ENCODE measurements at regions not wholly inside any gene's neighbourhood (a gene's known extent, or its start where the extent isn't known, plus 50 kb on each side); places are given as distances from the start of the nearest gene placed in this dataset.
A peak's percentile ranks its signal among the peaks of the same experiment; 100 is the strongest.

DNA sequence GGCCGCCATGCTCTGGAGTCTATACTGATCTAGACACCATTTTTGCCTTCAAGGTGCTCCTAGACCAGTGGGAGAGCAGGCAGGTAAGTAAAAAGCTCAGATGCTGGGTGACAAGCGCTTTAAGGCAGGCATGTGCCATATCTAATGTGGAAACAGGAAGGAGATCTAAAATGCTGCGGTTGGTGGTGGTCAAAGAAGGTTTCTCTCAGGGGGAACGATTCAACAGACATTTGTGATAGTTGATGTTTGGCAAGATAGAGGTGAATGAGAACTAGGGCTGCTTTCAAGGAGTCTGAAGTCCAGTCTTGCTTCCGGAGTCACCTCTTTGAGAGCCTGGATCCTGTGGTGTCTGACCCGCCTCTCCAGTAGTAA, 146.2 kb upstream of the KLF4 start:
- no peaks in the 10 kb centered on the region for H3K9me3 ChIP-seq (ENCODE audit: control insufficient read depth, insufficient read depth, low read length)
- no peak overlapping the region for H3K9ac ChIP-seq (ENCODE audit: low read depth, low read length)
- no peaks in the 10 kb centered on the region for H3K36me3 ChIP-seq (ENCODE audit: control insufficient read depth, insufficient read depth, low read length)
- no peak overlapping the region for H3K4me3 ChIP-seq (ENCODE audit: low read depth, low read length)
- peaks cover 45% of the 10 kb centered on the region for H3K4me1 ChIP-seq (ENCODE audit: control insufficient read depth, insufficient read depth, low read length)
- peaks cover 19% of the 10 kb centered on the region for H3K27me3 ChIP-seq (ENCODE audit: control insufficient read depth, insufficient read depth, low read length)
- no peak overlapping the region for H3K27ac ChIP-seq (ENCODE audit: low read depth, low read length)

DNA sequence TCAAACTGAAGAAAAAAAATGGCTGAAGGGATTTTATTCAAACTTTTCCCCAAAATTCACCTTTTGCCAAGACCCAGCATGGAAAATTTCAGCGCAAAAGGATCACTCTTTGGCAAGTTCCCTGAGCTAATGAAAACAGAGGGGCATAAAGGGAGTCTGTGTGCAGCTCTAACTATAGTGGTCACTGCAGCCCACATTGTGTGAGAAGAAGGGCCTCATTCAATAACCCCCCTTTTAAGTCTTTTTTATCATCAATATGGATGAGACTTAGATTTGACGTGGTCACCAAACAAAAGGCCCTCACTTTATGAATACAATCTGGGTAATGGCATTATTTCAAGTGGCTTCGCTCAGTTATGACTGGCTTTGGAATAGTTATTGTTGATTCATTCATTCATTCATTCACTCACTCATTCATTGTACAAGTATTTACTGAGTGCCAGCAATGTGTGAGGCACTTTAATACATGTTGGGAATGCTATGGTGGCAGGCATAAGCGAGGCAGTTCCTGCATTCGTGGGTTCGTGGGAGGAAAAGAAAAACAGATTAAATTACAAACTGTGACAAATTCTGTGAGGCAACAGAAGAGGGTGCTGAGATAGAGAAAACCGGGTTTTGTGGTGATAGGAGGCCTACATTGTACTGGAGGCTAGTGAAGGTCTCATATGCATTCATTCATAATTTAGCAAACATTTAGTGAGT, 145.7 kb upstream of the KLF4 start:
- H3K36me3 ChIP-seq (ENCODE audit: control insufficient read depth, insufficient read depth, low read length), result no peaks in the 10 kb centered on the region
- no peak overlapping the region for H3K27ac ChIP-seq (ENCODE audit: low read depth, low read length)
- H3K4me3 ChIP-seq (ENCODE audit: low read depth, low read length), result no peak overlapping the region
- H3K9ac ChIP-seq (ENCODE audit: low read depth, low read length), result no peak overlapping the region
- H3K4me1 ChIP-seq (ENCODE audit: control insufficient read depth, insufficient read depth, low read length), result peaks cover 45% of the 10 kb centered on the region
- H3K27me3 ChIP-seq (ENCODE audit: control insufficient read depth, insufficient read depth, low read length), result peaks cover 19% of the 10 kb centered on the region
- no peaks in the 10 kb centered on the region for H3K9me3 ChIP-seq (ENCODE audit: control insufficient read depth, insufficient read depth, low read length)

GRCh38 chr9:107633406-107633805, 143.8 kb upstream of the KLF4 start:
- Histone ChIP-seq H3K9me3 (ENCODE audit: control insufficient read depth, insufficient read depth, low read length) (no peaks in the 10 kb centered on the region), H3K36me3 (ENCODE audit: control insufficient read depth, insufficient read depth, low read length) (no peaks in the 10 kb centered on the region), H3K4me1 (ENCODE audit: control insufficient read depth, insufficient read depth, low read length) (peaks cover 38% of the 10 kb centered on the region), H3K9ac (ENCODE audit: low read depth, low read length) (no peak overlapping the region), H3K4me3 (ENCODE audit: low read depth, low read length) (no peak overlapping the region), H3K27ac (ENCODE audit: low read depth, low read length) (peak overlapping the region; percentile 21), H3K27me3 (ENCODE audit: control insufficient read depth, insufficient read depth, low read length) (peaks cover 9% of the 10 kb centered on the region; the same call in 1 of the 2 replicates)

DNA sequence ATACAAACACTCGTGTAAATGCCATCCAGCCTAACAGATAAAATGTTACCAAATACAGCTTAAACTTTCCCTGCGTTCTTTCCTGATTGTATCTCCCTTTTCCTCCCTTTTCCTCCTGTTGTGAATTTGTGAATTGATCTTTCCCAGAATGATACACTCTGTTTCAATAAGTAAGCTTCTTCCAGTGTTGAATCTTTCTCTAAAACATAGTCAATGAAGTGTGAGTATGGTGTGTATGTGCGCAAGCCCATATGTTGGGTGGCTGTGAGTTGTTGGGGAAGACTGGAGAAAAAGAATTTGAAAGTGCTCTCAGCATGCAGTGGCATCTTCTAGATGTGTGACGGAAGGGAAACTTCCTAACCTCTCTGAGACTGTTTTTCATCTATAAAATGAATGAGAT, 143.1 kb upstream of the KLF4 start:
- Histone ChIP-seq H3K4me1 (ENCODE audit: control insufficient read depth, insufficient read depth, low read length) (peaks cover 37% of the 10 kb centered on the region), H3K9ac (ENCODE audit: low read depth, low read length) (no peak overlapping the region), H3K27ac (ENCODE audit: low read depth, low read length) (no peak overlapping the region), H3K27me3 (ENCODE audit: control insufficient read depth, insufficient read depth, low read length) (peaks cover 9% of the 10 kb centered on the region; the same call in 1 of the 2 replicates), H3K9me3 (ENCODE audit: control insufficient read depth, insufficient read depth, low read length) (no peaks in the 10 kb centered on the region), H3K4me3 (ENCODE audit: low read depth, low read length) (no peak overlapping the region), H3K36me3 (ENCODE audit: control insufficient read depth, insufficient read depth, low read length) (no peaks in the 10 kb centered on the region)

DNA sequence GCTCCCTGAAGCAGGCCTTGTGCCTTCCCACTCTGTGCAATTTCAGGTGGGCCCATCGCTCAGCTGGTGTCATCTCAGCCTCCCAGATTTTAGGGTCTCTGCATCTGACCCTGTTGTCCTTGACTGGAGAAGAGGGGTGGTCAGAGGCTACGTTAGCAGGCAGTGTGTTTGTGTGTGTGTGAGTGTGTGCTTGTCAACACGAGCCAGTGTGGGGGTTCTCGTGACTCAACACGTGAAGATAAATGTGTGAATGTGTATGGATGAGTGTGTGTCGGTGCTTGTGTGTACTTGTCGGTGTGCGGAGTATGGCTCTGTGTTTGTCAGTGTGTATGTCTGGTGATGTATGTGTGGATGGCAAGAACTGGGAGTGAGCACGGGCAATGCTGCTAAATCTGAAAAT, 142.6 kb upstream of the KLF4 start:
- no peaks in the 10 kb centered on the region for H3K36me3 ChIP-seq (ENCODE audit: control insufficient read depth, insufficient read depth, low read length)
- peaks cover 7% of the 10 kb centered on the region; the same call in 1 of the 2 replicates for H3K27me3 ChIP-seq (ENCODE audit: control insufficient read depth, insufficient read depth, low read length)
- H3K4me1 ChIP-seq (ENCODE audit: control insufficient read depth, insufficient read depth, low read length), result peaks cover 33% of the 10 kb centered on the region
- no peak overlapping the region for H3K9ac ChIP-seq (ENCODE audit: low read depth, low read length)
- no peak overlapping the region for H3K27ac ChIP-seq (ENCODE audit: low read depth, low read length)
- H3K9me3 ChIP-seq (ENCODE audit: control insufficient read depth, insufficient read depth, low read length), result no peaks in the 10 kb centered on the region
- H3K4me3 ChIP-seq (ENCODE audit: low read depth, low read length), result no peak overlapping the region

DNA sequence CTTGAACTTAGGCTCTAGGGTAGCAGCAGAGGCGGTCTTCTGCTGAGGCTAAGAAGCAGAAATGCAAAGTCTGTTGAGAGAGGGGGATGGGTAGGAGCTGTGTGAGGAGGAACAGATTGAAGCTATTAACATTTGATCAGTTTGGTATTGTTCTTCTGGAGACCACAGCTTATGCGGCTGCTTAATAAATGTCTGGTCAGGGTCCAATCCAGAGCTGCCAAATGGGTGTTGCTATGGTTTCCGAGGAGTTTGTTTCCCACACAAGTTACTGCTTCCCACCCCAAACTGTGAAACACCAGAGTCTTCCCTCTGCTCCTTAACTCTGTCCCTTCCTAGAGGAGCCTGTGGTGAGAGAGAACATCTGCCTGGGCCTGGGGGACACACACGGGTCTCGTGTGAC, 142.2 kb upstream of the KLF4 start:
- Histone ChIP-seq H3K36me3 (ENCODE audit: control insufficient read depth, insufficient read depth, low read length) (no peaks in the 10 kb centered on the region), H3K27ac (ENCODE audit: low read depth, low read length) (no peak overlapping the region), H3K27me3 (ENCODE audit: control insufficient read depth, insufficient read depth, low read length) (peaks cover 3% of the 10 kb centered on the region; the same call in 1 of the 2 replicates), H3K4me1 (ENCODE audit: control insufficient read depth, insufficient read depth, low read length) (peaks cover 29% of the 10 kb centered on the region), H3K9ac (ENCODE audit: low read depth, low read length) (no peak overlapping the region), H3K4me3 (ENCODE audit: low read depth, low read length) (no peak overlapping the region), H3K9me3 (ENCODE audit: control insufficient read depth, insufficient read depth, low read length) (no peaks in the 10 kb centered on the region)

- H3K9me3 ChIP-seq (ENCODE audit: control insufficient read depth, insufficient read depth, low read length), result no peaks in the 10 kb centered on the region
- H3K27ac ChIP-seq (ENCODE audit: low read depth, low read length), result no peak overlapping the region
- no peak overlapping the region for H3K9ac ChIP-seq (ENCODE audit: low read depth, low read length)
- peaks cover 28% of the 10 kb centered on the region for H3K4me1 ChIP-seq (ENCODE audit: control insufficient read depth, insufficient read depth, low read length)
- H3K36me3 ChIP-seq (ENCODE audit: control insufficient read depth, insufficient read depth, low read length), result no peaks in the 10 kb centered on the region
- H3K27me3 ChIP-seq (ENCODE audit: control insufficient read depth, insufficient read depth, low read length), result no peaks in the 10 kb centered on the region
- H3K4me3 ChIP-seq (ENCODE audit: low read depth, low read length), result no peak overlapping the region
Measured at GRCh38 chr9:107630156-107630555, 140.6 kb upstream of the KLF4 start.

GRCh38 chr9:107628444-107628843, 138.9 kb upstream of the KLF4 start:
- H3K27me3 ChIP-seq (ENCODE audit: control insufficient read depth, insufficient read depth, low read length), result no peaks in the 10 kb centered on the region
- no peak overlapping the region for H3K4me3 ChIP-seq (ENCODE audit: low read depth, low read length)
- H3K36me3 ChIP-seq (ENCODE audit: control insufficient read depth, insufficient read depth, low read length), result no peaks in the 10 kb centered on the region
- H3K27ac ChIP-seq (ENCODE audit: low read depth, low read length), result no peak overlapping the region
- H3K9me3 ChIP-seq (ENCODE audit: control insufficient read depth, insufficient read depth, low read length), result no peaks in the 10 kb centered on the region
- no peak overlapping the region for H3K9ac ChIP-seq (ENCODE audit: low read depth, low read length)
- peaks cover 22% of the 10 kb centered on the region for H3K4me1 ChIP-seq (ENCODE audit: control insufficient read depth, insufficient read depth, low read length)

DNA sequence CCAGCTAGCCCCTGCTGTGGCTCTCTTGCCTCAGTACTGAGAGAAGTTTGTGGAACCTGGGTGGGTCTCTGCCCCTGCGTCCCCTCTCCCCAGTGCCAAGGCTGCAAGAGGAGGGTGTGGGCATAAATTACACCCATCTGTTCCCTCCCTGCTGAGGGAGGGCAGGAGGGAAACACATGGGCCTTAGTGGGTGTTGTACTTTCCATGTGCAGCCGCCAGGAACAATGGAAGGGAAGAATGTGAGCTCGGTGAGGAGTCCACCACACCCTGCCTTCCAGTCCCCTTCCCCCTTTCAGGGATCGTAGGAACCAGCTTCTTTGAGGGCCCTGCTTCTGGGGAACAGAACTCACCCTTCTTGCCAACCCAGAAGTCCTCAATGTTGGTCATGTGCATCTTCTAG, 138.2 kb upstream of the KLF4 start:
- Histone ChIP-seq H3K9me3 (ENCODE audit: control insufficient read depth, insufficient read depth, low read length) (no peaks in the 10 kb centered on the region), H3K4me1 (ENCODE audit: control insufficient read depth, insufficient read depth, low read length) (peaks cover 16% of the 10 kb centered on the region), H3K36me3 (ENCODE audit: control insufficient read depth, insufficient read depth, low read length) (no peaks in the 10 kb centered on the region), H3K4me3 (ENCODE audit: low read depth, low read length) (no peak overlapping the region), H3K27ac (ENCODE audit: low read depth, low read length) (no peak overlapping the region), H3K27me3 (ENCODE audit: control insufficient read depth, insufficient read depth, low read length) (no peaks in the 10 kb centered on the region), H3K9ac (ENCODE audit: low read depth, low read length) (no peak overlapping the region)

DNA sequence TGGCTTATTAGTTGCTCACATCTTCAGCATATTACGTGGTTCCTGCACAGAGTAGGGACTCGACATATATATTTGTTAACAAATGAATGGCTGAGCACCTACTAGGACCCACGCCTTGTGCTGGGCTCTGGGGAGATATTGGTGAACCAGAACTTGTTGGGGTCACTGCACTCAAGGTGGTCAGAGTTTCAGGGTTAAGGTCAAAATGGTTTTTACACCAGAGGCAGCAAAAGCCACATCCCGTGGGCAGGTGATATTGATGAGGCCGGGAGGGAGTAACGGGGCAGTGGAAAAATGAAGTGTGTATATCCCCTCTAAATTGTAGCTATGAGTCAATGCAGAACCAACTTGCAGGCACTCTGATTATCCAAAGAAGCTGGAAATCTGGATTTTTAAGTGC, 136.5 kb upstream of the KLF4 start:
- no peak overlapping the region for H3K4me3 ChIP-seq (ENCODE audit: low read depth, low read length)
- H3K27me3 ChIP-seq (ENCODE audit: control insufficient read depth, insufficient read depth, low read length), result no peaks in the 10 kb centered on the region
- H3K27ac ChIP-seq (ENCODE audit: low read depth, low read length), result no peak overlapping the region
- no peaks in the 10 kb centered on the region for H3K9me3 ChIP-seq (ENCODE audit: control insufficient read depth, insufficient read depth, low read length)
- H3K9ac ChIP-seq (ENCODE audit: low read depth, low read length), result no peak overlapping the region
- no peaks in the 10 kb centered on the region for H3K36me3 ChIP-seq (ENCODE audit: control insufficient read depth, insufficient read depth, low read length)
- peaks cover under 1% of the 10 kb centered on the region; the same call in 1 of the 2 replicates for H3K4me1 ChIP-seq (ENCODE audit: control insufficient read depth, insufficient read depth, low read length)

- no peaks in the 10 kb centered on the region for H3K27me3 ChIP-seq (ENCODE audit: control insufficient read depth, insufficient read depth, low read length)
- H3K36me3 ChIP-seq (ENCODE audit: control insufficient read depth, insufficient read depth, low read length), result no peaks in the 10 kb centered on the region
- H3K9ac ChIP-seq (ENCODE audit: low read depth, low read length), result no peak overlapping the region
- no peaks in the 10 kb centered on the region; the same call in 1 of the 2 replicates for H3K4me1 ChIP-seq (ENCODE audit: control insufficient read depth, insufficient read depth, low read length)
- H3K27ac ChIP-seq (ENCODE audit: low read depth, low read length), result no peak overlapping the region
- no peak overlapping the region for H3K4me3 ChIP-seq (ENCODE audit: low read depth, low read length)
- H3K9me3 ChIP-seq (ENCODE audit: control insufficient read depth, insufficient read depth, low read length), result no peaks in the 10 kb centered on the region
Measured at GRCh38 chr9:107625383-107625984, 135.9 kb upstream of the KLF4 start.

All from HUES48 (cell line).